Activated T-cell treated with anti-CD3 and anti-CD28 coated beads, Interleukin-2, amount 50 U/mL, for 24 hours (primary cell): ENCODE measurements at regions not wholly inside any gene's neighbourhood (a gene's known extent, or its start where the extent isn't known, plus 50 kb on each side); places are given as distances from the start of the nearest gene placed in this dataset.
A peak's percentile ranks its signal among the peaks of the same experiment; 100 is the strongest.

Source experiments
- DNase-seq: peaks from one replicate; pipeline ENCODE4 v3.0.0-alpha.2; 2020
- H3K27ac Mint-ChIP-seq: 2 replicates; pipeline ENCODE4 v1.8.0; 2020; ENCODE audit warnings: mild to moderate bottlenecking, mixed read lengths
- H3K27me3 Mint-ChIP-seq: 2 replicates; pipeline ENCODE4 v1.8.0; 2020; ENCODE audit warnings: mixed read lengths
- H3K36me3 Mint-ChIP-seq: 2 replicates; pipeline ENCODE4 v1.8.0; 2020; ENCODE audit warnings: low read depth, mixed read lengths
- H3K4me1 Mint-ChIP-seq: 2 replicates; pipeline ENCODE4 v1.8.0; 2020; ENCODE audit warnings: low read depth, mixed read lengths
- H3K4me3 Mint-ChIP-seq: 2 replicates; pipeline ENCODE4 v1.8.0; 2020; ENCODE audit warnings: mild to moderate bottlenecking, moderate library complexity, mixed read lengths
- H3K9me3 Mint-ChIP-seq: 2 replicates; pipeline ENCODE4 v1.8.0; 2020; ENCODE audit warnings: mixed read lengths

DNA sequence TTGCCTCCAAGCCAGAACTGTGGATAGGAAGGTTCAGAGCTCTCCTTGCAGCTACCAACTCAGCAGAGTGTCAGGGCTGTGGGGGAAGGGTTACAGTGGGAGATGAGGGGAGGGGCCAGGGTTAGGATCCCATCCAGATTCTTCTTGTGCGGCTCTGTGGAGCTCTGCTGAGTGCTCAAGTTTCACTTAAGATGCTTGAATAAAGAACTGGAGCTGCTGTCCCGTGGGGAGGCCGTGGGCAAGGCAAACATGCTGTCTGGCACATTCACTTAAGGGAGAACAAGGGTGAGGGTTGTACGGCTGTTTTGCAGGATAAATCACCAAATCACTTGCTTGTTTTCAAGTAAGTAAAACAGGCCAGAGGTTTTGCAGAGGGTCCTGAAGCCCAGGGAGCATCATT, 197.1 kb downstream of the FAM76B start:
- Mint-ChIP-seq H3K9me3 (no peaks in the 10 kb centered on the region), H3K36me3 (no peaks in the 10 kb centered on the region), H3K27me3 (no peaks in the 10 kb centered on the region), H3K27ac (no peak overlapping the region), H3K4me3 (no peak overlapping the region), H3K4me1 (peaks cover 15% of the 10 kb centered on the region)
- no peak for DNase-seq

DNA sequence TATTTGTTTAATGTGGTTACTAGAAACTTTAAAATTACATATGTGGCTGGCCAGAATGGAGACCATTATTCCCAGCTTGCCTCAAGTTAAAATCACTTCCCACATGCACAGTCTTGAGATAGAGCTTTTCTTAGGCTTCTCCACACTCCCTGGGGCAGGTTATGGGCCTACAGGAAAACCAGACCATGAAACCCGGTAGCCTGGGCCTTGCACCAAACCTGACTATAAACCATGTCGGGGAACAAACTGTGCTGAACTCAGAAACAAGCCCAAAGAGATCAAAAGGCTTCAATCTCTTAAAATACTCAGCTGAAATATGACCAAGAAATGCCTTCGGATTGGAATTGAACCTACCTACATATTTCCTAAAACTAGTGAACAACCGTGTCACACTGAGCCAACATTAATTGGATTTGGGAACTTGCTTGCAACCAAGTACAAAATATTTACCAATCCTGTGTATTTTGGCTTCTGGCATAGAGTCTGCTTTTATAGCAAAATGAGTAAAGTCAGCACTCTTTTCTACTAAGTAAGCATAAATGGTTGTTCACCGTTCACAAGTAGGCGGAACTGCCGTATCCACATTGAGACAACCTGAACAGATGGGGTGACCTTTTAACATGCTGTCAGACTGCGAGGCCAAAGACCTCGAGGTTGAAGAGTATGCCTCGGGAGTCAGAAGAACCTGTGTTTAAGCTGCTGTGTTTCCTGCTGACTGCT, 199.5 kb downstream of the FAM76B start:
- no peaks in the 10 kb centered on the region for H3K27me3 Mint-ChIP-seq
- peaks cover 19% of the 10 kb centered on the region for H3K4me1 Mint-ChIP-seq
- no peak overlapping the region for H3K27ac Mint-ChIP-seq
- no peaks in the 10 kb centered on the region for H3K36me3 Mint-ChIP-seq
- no peak for DNase-seq
- no peak overlapping the region for H3K4me3 Mint-ChIP-seq
- no peaks in the 10 kb centered on the region for H3K9me3 Mint-ChIP-seq

DNA sequence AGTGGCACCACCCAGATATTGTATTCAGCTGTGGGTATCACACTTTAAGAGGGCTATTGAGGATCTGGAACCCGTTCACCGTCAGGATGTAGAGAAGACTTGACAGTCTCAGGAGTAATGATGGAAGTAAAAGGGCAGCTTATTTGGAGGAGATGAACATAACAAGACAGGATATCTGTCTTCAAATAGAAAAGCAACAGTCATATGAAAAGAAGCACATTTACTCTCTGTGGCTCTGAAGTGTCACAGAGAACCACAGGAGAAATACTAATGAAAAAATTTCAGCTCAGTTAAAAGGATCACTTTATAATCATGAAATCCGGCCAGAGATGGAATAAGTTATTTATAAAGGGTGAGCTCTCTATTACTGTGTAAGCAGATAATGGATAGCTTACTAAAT, 200.8 kb downstream of the FAM76B start:
- Mint-ChIP-seq H3K36me3 (no peaks in the 10 kb centered on the region), H3K4me1 (peaks cover 26% of the 10 kb centered on the region), H3K27me3 (no peaks in the 10 kb centered on the region), H3K27ac (no peak overlapping the region), H3K9me3 (no peaks in the 10 kb centered on the region), H3K4me3 (no peak overlapping the region)
- DNase-seq: no peak

DNA sequence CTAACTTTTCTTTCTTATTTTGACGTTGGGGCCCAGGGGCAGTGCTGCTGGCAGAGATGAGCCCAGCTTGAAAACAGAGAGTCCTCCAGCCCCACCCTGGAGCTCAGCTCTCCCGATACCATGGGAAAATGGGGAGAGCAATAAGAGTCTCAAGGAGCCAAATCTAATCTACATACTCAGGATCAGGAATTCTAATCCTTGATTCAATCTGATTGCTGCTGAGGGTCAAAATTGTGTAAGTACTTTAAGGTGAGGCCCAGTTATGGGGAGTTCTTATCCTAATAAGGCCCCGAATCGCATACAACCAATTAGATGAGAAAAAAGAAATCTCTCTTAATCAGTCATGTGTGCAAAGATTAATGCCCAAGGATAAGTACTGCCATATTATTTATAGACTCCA, 202.9 kb downstream of the FAM76B start:
- peaks cover 2% of the 10 kb centered on the region for H3K9me3 Mint-ChIP-seq
- no peaks in the 10 kb centered on the region for H3K36me3 Mint-ChIP-seq
- no peak for DNase-seq
- no peaks in the 10 kb centered on the region for H3K27me3 Mint-ChIP-seq
- no peak overlapping the region for H3K4me3 Mint-ChIP-seq
- H3K4me1 Mint-ChIP-seq: peaks cover 32% of the 10 kb centered on the region
- H3K27ac Mint-ChIP-seq: no peak overlapping the region

DNA sequence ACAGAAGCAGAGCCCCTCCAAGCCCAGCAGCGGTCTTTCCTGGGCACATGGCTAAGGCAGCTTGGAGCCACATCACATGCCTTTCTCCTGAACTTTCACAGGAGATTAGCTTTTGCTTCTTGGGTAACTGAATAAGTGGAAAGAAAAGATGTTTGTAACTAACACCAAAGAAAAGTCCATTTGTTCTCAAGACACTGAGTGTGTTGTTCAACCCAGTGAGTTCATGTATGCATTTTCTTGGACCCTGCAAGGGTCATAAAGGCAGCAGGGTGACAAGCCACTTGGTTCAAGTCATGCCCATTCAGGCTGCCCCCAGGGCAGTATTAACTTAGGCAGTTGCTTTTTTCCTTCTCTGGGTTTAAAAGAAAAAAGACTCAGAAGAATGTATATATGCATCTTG, 203.4 kb downstream of the FAM76B start:
- no peak overlapping the region for H3K27ac Mint-ChIP-seq
- DNase-seq: no peak
- H3K36me3 Mint-ChIP-seq: no peaks in the 10 kb centered on the region
- H3K4me3 Mint-ChIP-seq: no peak overlapping the region
- H3K27me3 Mint-ChIP-seq: no peaks in the 10 kb centered on the region
- H3K9me3 Mint-ChIP-seq: peaks cover 2% of the 10 kb centered on the region
- peaks cover 32% of the 10 kb centered on the region for H3K4me1 Mint-ChIP-seq

DNA sequence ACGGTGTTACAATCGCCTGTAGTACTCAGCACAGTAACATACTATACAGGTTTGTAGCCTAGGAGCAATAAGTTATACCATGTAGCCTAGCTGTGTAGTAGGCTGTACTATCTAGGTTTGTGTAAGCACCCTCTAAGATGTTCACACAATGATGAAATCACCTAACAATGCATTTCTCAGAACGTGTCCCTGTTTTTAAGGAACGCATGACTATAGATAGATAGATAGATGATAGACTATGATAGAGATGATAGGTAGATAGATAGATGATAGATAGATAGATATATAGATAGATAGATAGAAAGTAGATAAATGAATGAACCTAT, 203.9 kb downstream of the FAM76B start:
- no peak overlapping the region for H3K27ac Mint-ChIP-seq
- DNase-seq: no peak
- H3K4me3 Mint-ChIP-seq: no peak overlapping the region
- peaks cover 32% of the 10 kb centered on the region for H3K4me1 Mint-ChIP-seq
- peaks cover 2% of the 10 kb centered on the region for H3K9me3 Mint-ChIP-seq
- no peaks in the 10 kb centered on the region for H3K36me3 Mint-ChIP-seq
- H3K27me3 Mint-ChIP-seq: no peaks in the 10 kb centered on the region

DNA sequence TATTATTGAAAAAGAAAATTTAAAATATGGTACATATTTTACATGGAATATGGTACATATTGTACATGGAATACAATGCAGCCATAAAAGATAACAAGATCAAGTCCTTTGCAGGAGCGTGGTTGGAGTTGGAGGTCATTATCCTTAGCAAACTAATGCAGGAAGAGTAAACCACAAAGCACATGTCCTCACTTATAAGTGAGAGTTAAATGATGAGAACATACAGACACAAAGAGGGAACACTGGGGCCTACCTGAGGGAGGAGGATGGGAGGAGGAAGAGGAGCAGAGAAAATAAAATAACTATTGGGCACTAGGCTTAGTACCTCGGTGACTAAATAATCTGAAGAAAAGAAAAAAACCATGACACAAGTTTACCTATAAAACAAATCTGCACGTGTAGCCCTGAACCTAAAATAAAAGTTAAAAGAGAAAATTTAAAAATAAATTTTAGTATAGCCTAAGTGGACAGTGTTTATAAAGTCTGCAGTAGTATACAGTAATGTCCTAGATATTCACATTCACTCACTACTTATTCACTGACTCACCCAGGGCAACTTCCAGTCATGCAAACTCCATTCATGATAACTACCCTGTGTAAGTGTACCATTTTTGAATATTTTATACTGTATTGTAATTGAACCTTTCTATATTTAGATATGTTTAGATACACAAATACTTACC, 204.4 kb downstream of the FAM76B start:
- Mint-ChIP-seq H3K27ac (no peak overlapping the region), H3K4me1 (peaks cover 32% of the 10 kb centered on the region), H3K9me3 (peaks cover 2% of the 10 kb centered on the region), H3K27me3 (no peaks in the 10 kb centered on the region), H3K4me3 (no peak overlapping the region), H3K36me3 (no peaks in the 10 kb centered on the region)
- no peak for DNase-seq

DNA sequence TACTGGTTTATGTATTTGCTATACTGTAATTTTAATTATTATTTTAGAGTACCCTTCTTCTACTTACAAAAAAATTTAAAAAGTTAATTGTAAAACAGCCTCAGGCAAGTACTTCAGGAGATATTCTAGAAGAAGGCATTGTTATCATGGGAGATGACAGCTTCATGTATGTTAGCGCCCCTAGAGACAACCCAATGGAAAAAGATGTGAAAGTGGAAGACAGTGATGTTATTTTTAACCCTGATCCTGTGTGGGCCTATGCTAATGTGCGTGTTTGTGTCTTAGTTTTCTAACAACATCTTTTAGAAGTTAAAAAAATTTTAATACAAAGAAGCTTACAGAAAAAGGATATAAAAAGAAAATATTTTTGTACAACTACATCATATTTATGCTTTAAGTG, 205.0 kb downstream of the FAM76B start:
- no peak overlapping the region for H3K27ac Mint-ChIP-seq
- peaks cover 3% of the 10 kb centered on the region for H3K9me3 Mint-ChIP-seq
- no peak for DNase-seq
- H3K27me3 Mint-ChIP-seq: no peaks in the 10 kb centered on the region
- peaks cover 32% of the 10 kb centered on the region for H3K4me1 Mint-ChIP-seq
- H3K36me3 Mint-ChIP-seq: no peaks in the 10 kb centered on the region
- H3K4me3 Mint-ChIP-seq: no peak overlapping the region

DNA sequence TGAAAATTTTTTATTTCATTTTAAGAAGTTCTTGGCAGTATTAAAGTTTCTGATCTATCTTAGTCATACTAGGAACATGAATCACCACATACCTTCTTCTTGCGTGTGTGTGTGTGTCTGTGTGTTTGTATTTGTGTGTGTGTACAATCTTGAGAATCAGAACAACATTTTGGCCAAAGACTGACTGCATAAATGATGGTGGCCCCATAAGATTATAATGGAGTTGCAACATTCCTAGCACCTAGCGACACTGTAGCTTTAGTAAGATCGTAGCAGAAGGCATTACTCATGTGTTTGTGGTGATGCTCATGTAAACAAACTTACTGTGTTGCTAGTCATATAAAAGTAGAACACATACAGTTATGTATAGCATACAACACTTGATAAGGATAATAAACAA, 205.4 kb downstream of the FAM76B start:
- no peaks in the 10 kb centered on the region for H3K27me3 Mint-ChIP-seq
- H3K27ac Mint-ChIP-seq: no peak overlapping the region
- DNase-seq: no peak
- no peaks in the 10 kb centered on the region for H3K36me3 Mint-ChIP-seq
- H3K4me1 Mint-ChIP-seq: peaks cover 32% of the 10 kb centered on the region
- H3K4me3 Mint-ChIP-seq: no peak overlapping the region
- H3K9me3 Mint-ChIP-seq: peaks cover 5% of the 10 kb centered on the region

DNA sequence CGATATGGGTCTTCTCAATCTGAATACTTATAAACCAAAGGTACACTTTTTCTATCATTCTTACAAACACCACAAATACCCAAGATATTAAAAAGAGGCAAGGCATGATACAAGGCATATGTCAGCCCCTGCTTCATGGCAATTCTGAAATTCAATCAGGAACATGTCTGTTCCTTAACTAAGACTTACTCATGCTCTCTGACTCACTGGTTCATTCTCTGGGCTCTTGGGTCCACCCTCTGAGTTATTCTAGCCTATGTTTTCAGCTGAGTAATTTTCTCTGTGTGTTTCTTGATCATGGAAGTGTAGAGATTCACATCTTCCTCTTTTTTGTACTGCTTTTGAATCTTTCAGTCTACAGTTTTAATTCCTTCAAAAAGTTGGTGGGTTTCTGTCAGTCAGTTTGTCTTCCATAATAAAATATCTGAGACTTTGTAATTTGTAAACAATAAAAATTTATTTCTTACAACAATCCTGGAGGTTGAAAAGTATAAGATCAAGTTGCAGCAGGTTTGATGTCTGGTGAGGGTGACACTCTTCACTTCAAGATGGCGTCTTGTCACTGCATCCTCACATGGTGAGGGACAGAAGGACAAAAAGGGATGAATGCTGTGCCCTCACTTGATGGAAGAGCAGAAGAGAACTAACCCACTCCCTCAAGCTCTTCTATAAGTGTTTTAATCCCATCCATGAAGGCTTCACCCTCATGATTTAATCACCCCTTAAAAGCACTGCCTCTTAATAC, 211.7 kb downstream of the FAM76B start:
- H3K36me3 Mint-ChIP-seq: no peaks in the 10 kb centered on the region
- no peaks in the 10 kb centered on the region for H3K27me3 Mint-ChIP-seq
- peak overlapping the region; percentile 53 for H3K27ac Mint-ChIP-seq
- peaks cover 3% of the 10 kb centered on the region for H3K9me3 Mint-ChIP-seq
- DNase-seq: no peak
- no peak overlapping the region for H3K4me3 Mint-ChIP-seq
- peaks cover 17% of the 10 kb centered on the region for H3K4me1 Mint-ChIP-seq

DNA sequence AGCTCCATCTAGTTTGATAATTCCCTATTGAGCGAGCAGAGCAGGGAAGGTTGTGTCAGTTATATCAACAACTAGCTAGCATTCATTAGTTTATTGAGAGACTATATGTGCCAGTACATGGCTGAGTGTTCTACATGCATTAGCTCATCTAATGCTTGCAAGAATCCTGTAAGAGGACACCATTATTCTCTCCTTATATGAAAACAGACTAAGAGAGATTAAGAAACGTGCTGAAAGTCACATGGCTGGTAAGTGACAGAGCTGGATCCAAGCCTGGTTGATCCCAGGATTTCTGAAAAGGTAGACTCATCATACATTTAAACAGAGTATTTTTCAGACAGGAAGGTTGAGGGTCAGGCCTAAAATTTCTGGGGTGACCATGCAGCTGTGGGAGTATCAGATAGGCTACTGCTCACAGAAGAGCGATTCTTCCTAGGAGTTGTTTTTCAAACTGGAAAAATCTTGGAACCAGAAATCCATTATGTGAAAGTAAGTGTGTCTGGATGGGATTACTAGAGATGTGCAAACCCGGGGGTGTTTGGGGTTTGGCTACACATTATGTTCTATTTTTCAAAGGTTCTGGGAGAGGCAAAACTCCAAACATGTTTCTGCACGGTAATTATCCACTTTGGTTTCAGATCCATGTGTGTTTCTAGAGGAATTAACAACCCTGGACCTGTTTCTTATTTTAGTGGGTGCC, 213.3 kb downstream of the FAM76B start:
- Mint-ChIP-seq H3K4me1 (peaks cover 17% of the 10 kb centered on the region), H3K27ac (no peak overlapping the region)

DNA sequence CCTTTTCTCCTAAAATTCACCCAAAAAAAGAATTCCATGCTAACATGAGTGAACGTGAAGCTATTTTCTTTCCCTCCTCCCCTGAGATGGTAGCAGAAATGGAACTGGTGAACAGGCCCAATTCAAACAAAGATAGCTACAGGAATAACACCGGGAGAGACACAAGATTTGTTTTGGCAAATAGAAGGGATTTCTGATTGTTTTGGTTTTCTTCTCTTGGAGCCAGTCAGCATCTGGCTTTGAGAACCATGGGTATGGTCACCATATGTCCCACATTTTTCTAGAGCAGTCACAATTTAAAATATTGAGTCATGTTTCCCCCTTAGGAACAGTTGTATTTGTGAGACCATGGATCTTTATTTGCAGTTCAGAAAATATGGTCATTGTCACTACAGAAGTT, 214.1 kb downstream of the FAM76B start:
- no peaks in the 10 kb centered on the region for H3K36me3 Mint-ChIP-seq
- H3K4me3 Mint-ChIP-seq: no peak overlapping the region
- H3K9me3 Mint-ChIP-seq: peaks cover 3% of the 10 kb centered on the region
- no peak for DNase-seq
- peaks cover 17% of the 10 kb centered on the region for H3K4me1 Mint-ChIP-seq
- no peaks in the 10 kb centered on the region for H3K27me3 Mint-ChIP-seq
- H3K27ac Mint-ChIP-seq: no peak overlapping the region

More for the DNA sequence above, 213.3 kb downstream of the FAM76B start:
- H3K4me3 Mint-ChIP-seq: no peak overlapping the region
- DNase-seq: no peak
- H3K36me3 Mint-ChIP-seq: no peaks in the 10 kb centered on the region
- H3K9me3 Mint-ChIP-seq: peaks cover 3% of the 10 kb centered on the region
- H3K27me3 Mint-ChIP-seq: no peaks in the 10 kb centered on the region

DNA sequence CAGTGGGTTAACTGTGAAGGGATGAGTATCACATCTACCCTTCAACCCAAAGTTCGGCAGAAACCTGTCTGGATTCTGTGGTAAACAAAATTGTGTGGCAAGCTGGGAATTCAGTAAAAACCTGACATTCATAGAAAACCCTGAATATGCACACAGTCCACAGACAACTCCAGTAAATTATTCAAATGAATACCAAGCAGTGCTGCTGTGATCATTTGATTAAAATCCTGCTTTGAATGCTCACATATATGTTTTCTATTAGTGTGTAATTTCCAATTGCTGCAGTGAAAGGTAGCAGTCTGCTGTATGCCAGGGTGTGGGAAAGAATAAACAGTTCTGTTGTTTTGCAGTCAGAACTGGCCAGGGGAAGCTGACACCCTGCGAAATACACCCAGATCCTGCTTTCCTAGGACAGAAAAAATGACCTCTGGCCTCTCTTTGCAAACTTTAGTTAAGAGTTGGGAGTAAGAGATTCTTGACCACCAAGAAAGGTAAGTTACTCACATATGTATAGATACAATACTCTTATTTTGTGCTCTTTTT, 217.8 kb downstream of the FAM76B start:
- H3K36me3 Mint-ChIP-seq: peaks cover 8% of the 10 kb centered on the region
- no peak overlapping the region for H3K27ac Mint-ChIP-seq
- peaks cover 9% of the 10 kb centered on the region for H3K4me1 Mint-ChIP-seq
- peaks cover 9% of the 10 kb centered on the region for H3K9me3 Mint-ChIP-seq
- DNase-seq: no peak
- no peak overlapping the region for H3K4me3 Mint-ChIP-seq
- no peaks in the 10 kb centered on the region for H3K27me3 Mint-ChIP-seq

DNA sequence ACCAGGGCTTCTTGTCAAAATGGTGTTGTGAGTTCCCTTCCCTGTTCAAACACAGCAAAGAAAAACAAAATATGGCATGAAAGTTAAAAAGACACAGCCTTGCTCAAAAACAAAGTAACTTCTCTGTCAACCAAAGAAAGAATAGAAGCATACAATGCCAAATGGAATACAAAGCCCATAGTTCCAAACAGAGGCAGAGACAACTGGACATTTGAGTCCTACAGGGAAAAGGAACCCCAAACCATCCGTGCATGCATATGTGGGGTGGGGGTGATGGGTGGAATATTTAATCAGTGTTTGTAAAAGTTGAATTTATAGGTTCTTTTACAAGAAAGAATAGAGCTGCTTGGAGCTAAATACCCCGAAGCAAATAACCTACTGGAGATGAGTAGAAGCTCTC, 218.7 kb downstream of the FAM76B start:
- Mint-ChIP-seq H3K4me1 (peaks cover 12% of the 10 kb centered on the region), H3K9me3 (peaks cover 9% of the 10 kb centered on the region), H3K27me3 (no peaks in the 10 kb centered on the region), H3K27ac (no peak overlapping the region), H3K4me3 (no peak overlapping the region), H3K36me3 (peaks cover 8% of the 10 kb centered on the region)
- DNase-seq: no peak
